WERI-Rb-1 (cell line): ENCODE measurements at regions not wholly inside any gene's neighbourhood (a gene's known extent, or its start where the extent isn't known, plus 50 kb on each side); places are given as distances from the start of the nearest gene placed in this dataset.

Experiments used
- DNase-seq: peaks from one replicate; pipeline ENCODE4 v3.0.0-alpha.2; 2020
- H3K27ac ChIP-seq: fragments of 250-450 bp; sonication (Bioruptor Pico); 2 replicates; pipeline ENCODE4 v1.5.1; 2020; ENCODE audit warnings: mild to moderate bottlenecking, moderate library complexity
- H3K27me3 ChIP-seq: fragments of 250-450 bp; sonication (Bioruptor Pico); 2 replicates; pipeline ENCODE4 v1.5.1; 2021; ENCODE audit warnings: mild to moderate bottlenecking, low read depth, moderate library complexity; ENCODE audit not compliant: insufficient read depth, severe bottlenecking
- H3K36me3 ChIP-seq: fragments of 250-450 bp; sonication (Bioruptor Pico); 2 replicates; pipeline ENCODE4 v1.5.1; 2020; ENCODE audit warnings: mild to moderate bottlenecking, moderate library complexity
- H3K4me3 ChIP-seq: 2 replicates; pipeline ENCODE4 v1.5.1; 2011; ENCODE audit warnings: low read depth, mild to moderate bottlenecking, control low read depth, low read length
- H3K9me3 ChIP-seq: fragments of 250-450 bp; sonication (Bioruptor Pico); 2 replicates; pipeline ENCODE4 v1.5.1; 2021; ENCODE audit warnings: mild to moderate bottlenecking, moderate library complexity; ENCODE audit not compliant: severe bottlenecking
- TF ChIP-seq, protein P1 (sequence below): IDR thresholded peaks from 2 replicates; pipeline ENCODE4 v1.5.1; 2011; ENCODE audit warnings: low read depth, mild to moderate bottlenecking, control low read depth, inconsistent platforms, low read length

DNA sequence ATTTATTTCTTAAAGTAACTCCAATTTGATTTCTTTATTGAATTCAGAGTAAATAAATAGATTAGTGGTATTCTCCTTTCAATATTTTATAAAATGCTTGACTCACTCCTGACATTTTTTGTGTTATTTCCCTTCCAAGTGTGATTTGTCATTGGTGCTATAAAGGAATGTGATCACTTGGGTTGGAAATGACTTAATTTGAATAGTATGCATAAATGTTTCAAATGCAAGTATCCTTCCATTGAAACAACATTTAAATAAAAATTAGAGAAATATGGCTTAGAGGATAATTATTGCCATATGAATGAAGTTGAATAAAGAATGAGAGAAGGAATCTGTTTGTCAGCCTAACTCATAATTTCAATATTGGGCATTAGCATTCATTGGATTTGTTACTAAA is 182.7 kb downstream of the PABPC4L start:
- Histone ChIP-seq H3K4me3 (no peak overlapping the region), H3K27ac (no peak overlapping the region), H3K9me3 (no peaks in the 10 kb centered on the region), H3K27me3 (no peaks in the 10 kb centered on the region), H3K36me3 (no peaks in the 10 kb centered on the region)
- TF ChIP-seq, protein P1, sequence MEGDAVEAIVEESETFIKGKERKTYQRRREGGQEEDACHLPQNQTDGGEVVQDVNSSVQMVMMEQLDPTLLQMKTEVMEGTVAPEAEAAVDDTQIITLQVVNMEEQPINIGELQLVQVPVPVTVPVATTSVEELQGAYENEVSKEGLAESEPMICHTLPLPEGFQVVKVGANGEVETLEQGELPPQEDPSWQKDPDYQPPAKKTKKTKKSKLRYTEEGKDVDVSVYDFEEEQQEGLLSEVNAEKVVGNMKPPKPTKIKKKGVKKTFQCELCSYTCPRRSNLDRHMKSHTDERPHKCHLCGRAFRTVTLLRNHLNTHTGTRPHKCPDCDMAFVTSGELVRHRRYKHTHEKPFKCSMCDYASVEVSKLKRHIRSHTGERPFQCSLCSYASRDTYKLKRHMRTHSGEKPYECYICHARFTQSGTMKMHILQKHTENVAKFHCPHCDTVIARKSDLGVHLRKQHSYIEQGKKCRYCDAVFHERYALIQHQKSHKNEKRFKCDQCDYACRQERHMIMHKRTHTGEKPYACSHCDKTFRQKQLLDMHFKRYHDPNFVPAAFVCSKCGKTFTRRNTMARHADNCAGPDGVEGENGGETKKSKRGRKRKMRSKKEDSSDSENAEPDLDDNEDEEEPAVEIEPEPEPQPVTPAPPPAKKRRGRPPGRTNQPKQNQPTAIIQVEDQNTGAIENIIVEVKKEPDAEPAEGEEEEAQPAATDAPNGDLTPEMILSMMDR, result no peak
- no peak for DNase-seq

DNA sequence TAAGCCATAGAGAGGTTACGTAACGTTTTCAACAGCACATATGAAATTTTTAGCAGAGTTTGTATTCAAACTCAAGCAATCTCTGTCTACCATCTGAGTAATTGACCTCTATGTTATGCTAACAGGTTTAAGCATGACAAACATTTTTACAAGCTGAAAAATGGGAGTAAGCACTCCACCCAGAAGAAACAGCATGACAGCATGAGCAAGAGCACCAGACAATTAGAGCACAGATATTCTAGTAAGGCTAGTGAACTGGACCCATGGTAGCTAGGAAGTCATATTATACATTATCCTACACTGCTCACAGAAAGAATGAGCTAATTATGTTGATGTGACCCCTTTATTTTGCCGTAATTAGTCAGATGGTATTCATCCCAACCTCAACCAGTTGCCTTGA is 200.5 kb downstream of the PABPC4L start:
- TF ChIP-seq, protein P1, result no peak
- Histone ChIP-seq H3K4me3 (no peak overlapping the region), H3K27me3 (no peaks in the 10 kb centered on the region), H3K9me3 (no peaks in the 10 kb centered on the region), H3K36me3 (no peaks in the 10 kb centered on the region), H3K27ac (no peak overlapping the region)
- DNase-seq, result no peak

DNA sequence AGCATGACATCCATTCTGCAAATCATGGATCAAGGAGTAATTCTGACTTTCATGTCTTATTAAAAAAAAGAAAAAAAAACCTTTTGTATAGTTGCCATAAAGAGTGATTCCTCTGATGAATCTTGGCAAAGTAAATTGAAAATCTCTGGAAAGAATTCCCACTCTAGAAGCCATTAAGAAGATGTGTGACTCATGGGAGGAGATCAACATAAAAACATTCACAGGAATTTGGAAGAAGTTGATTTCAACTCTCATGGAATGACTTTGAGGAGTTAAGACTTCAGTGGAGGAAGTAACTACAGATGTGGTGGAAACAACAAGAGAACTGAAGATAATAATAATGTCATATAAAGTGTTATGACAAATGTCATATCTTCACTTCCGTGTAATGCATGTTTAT is 204.2 kb downstream of the PABPC4L start:
- Histone ChIP-seq H3K36me3 (no peaks in the 10 kb centered on the region), H3K4me3 (no peak overlapping the region), H3K27me3 (no peaks in the 10 kb centered on the region), H3K27ac (no peak overlapping the region), H3K9me3 (no peaks in the 10 kb centered on the region)
- TF ChIP-seq, protein P1, result no peak
- DNase-seq, result no peak

DNA sequence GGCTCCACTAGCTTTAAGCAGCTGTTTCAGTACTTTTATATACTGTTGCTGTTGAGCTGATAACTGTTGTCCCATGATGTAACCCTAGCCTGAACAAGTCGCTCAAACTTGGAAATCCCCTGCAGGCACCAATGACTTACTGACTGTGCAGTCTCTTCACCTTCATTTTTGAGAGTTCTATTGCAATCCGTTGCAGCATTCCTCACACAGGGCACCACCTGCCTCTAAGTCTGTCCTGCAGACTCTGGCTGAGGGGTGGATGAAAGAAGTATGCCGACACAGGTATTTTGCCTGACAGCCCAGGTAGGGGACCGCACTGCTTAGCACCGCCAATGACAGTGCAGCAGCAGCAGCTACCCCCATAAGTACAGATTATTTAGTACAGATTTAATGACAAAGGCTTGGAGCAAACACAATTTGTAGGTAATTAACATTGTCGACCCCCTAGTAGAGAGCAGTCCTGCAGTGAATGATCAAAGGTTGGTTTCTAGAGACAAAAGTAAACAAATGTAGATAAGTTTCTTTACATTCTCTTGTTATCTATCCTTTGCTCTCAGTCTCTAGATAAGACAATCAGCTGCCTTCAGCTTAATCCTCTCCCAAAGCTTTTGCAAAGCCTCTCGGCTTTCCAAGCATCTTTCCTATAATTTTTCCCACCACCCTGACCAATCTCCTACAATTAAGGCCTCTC is 205.0 kb downstream of the PABPC4L start:
- Histone ChIP-seq H3K4me3 (no peak overlapping the region), H3K9me3 (no peaks in the 10 kb centered on the region), H3K27ac (no peak overlapping the region), H3K36me3 (no peaks in the 10 kb centered on the region), H3K27me3 (no peaks in the 10 kb centered on the region)
- TF ChIP-seq, protein P1, result no peak
- no peak for DNase-seq

DNA sequence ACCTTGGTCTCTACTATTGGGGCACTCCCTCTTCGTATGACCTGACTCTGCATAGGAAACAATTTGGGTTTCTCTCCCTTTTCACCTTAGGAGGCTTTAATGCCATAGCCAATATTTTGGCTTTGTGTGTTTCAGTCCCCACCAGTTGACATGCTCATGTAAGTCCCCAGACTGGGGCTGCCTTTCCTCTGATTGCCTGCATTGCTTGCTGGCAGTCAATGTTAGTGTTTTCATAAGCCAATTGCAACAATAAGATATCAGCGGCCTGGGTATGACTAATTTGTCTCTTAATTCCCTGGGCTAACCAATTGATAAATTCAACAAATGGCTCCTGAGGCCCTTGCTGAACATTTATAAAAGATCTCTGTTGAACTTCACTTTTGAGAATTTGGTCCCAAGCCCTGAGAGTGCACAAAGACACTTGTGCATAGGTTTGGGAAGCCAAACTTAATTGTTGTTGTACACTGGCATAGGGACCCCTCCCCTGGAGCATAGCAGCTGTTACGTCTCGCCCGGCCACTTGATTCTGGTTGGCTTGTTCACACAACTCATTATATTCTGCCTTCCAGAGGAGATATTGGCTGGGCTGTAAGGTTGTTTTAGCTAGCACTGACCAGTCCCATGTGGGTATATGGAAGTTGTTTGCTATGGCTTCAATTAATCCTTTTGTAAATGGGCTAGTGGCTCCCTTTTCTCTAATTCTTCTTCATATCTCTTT is 206.2 kb downstream of the PABPC4L start:
- Histone ChIP-seq H3K27me3 (no peaks in the 10 kb centered on the region), H3K27ac (no peak overlapping the region), H3K4me3 (no peak overlapping the region), H3K36me3 (no peaks in the 10 kb centered on the region), H3K9me3 (peaks cover 3% of the 10 kb centered on the region)
- TF ChIP-seq, protein P1, result no peak
- no peak for DNase-seq
